Peyer's patch (tissue), 4 donors: ENCODE measurements at regions not wholly inside any gene's neighbourhood (a gene's known extent, or its start where the extent isn't known, plus 50 kb on each side); places are given as distances from the start of the nearest gene placed in this dataset.

Experiments used
- DNase-seq, 3 donors: peaks; one replicate each; pipeline ENCODE4 v3.0.0-alpha.2; 2017 to 2019
- H3K27ac ChIP-seq, 4 donors: fragments of 200-600 bp; sonication (generic); one replicate each; pipeline ENCODE4 v1.5.1; 2016 to 2019
- H3K27me3 ChIP-seq, 2 donors: fragments of 200-600 bp; sonication (generic); one replicate each; pipeline ENCODE4 v1.5.1; 2019
- H3K36me3 ChIP-seq, 3 donors: fragments of 200-600 bp; sonication (generic); one replicate each; pipeline ENCODE4 v1.5.1; 2016 to 2019
- H3K4me1 ChIP-seq, 4 donors: fragments of 200-600 bp; sonication (generic); one replicate each; pipeline ENCODE4 v1.5.1; 2016 to 2019
- H3K4me3 ChIP-seq, 4 donors: fragments of 200-600 bp; sonication (generic); 1 replicate in 3 of 4; 2 replicates in 1 of 4; pipeline ENCODE4 v1.5.1; 2016 to 2019; ENCODE audit warnings: mild to moderate bottlenecking in 1 of 4
- H3K9me3 ChIP-seq, 4 donors: fragments of 200-600 bp; sonication (generic); one replicate each; pipeline ENCODE4 v1.5.1; 2016 to 2019; ENCODE audit warnings: mild to moderate bottlenecking in 1 of 4
- CTCF ChIP-seq, 6 experiments: fragments of 450-650 bp in 4 of 6; fragments of 200-600 bp in 2 of 6; sonication (generic) in 1 of 6; IDR thresholded peaks; one replicate each; pipeline ENCODE4 v1.5.1; 2017 to 2019; ENCODE audit warnings: antibody characterized with exemption in 6 of 6, mild to moderate bottlenecking in 3 of 6, moderate library complexity in 1 of 6
- POLR2A ChIP-seq, 2 donors: fragments of 450-650 bp; IDR thresholded peaks; one replicate each; pipeline ENCODE4 v1.5.1; 2017; ENCODE audit warnings: antibody characterized with exemption in 2 of 2, mild to moderate bottlenecking in 2 of 2, moderate library complexity in 2 of 2

- Histone ChIP-seq H3K9me3 (no peaks in the 10 kb centered on the region), H3K4me3 (no peak overlapping the region), H3K4me1 (no peaks in the 10 kb centered on the region), H3K36me3 (no peaks in the 10 kb centered on the region), H3K27ac (no peak overlapping the region), H3K27me3 (no peaks in the 10 kb centered on the region)
- no peak for DNase-seq
- TF ChIP-seq CTCF (IDR thresholded peaks at IDR 0.05) (no peak), POLR2A (IDR thresholded peaks at IDR 0.05) (no peak)
Measured at GRCh38 chr14:30211326-30211725, 283.7 kb upstream of the PRKD1 start.

GRCh38 chr14:30214014-30214413 is 286.4 kb upstream of the PRKD1 start:
- Histone ChIP-seq H3K9me3 (no peaks in the 10 kb centered on the region), H3K4me3 (no peak overlapping the region), H3K36me3 (no peaks in the 10 kb centered on the region), H3K4me1 (no peaks in the 10 kb centered on the region), H3K27me3 (no peaks in the 10 kb centered on the region), H3K27ac (no peak overlapping the region)
- DNase-seq, result no peak
- TF ChIP-seq POLR2A (IDR thresholded peaks at IDR 0.05) (no peak), CTCF (IDR thresholded peaks at IDR 0.05) (no peak)

- DNase-seq, result no peak
Measured at GRCh38 chr14:30214461-30215090, 286.9 kb upstream of the PRKD1 start.

GRCh38 chr14:30218907-30219306 is 291.3 kb upstream of the PRKD1 start:
- TF ChIP-seq CTCF (IDR thresholded peaks at IDR 0.05) (no peak), POLR2A (IDR thresholded peaks at IDR 0.05) (no peak)
- no peaks in the 10 kb centered on the region for H3K4me1 ChIP-seq
- no peak overlapping the region for H3K4me3 ChIP-seq
- H3K27ac ChIP-seq, result no peak overlapping the region
- no peaks in the 10 kb centered on the region for H3K27me3 ChIP-seq
- H3K9me3 ChIP-seq, result no peaks in the 10 kb centered on the region
- no peak for DNase-seq
- no peaks in the 10 kb centered on the region for H3K36me3 ChIP-seq

More at GRCh38 chr14:30214461-30215090, 286.9 kb upstream of the PRKD1 start:
- Histone ChIP-seq H3K27me3 (no peaks in the 10 kb centered on the region), H3K4me1 (no peaks in the 10 kb centered on the region), H3K4me3 (no peak overlapping the region), H3K9me3 (no peaks in the 10 kb centered on the region), H3K36me3 (no peaks in the 10 kb centered on the region), H3K27ac (no peak overlapping the region)
- TF ChIP-seq POLR2A (IDR thresholded peaks at IDR 0.05), result no peak
- peak in 4 of 6 experiments; percentile 16 to 47 (median 44) for TF ChIP-seq CTCF (IDR thresholded peaks at IDR 0.05)

- H3K9me3 ChIP-seq, result no peaks in the 10 kb centered on the region
- no peaks in the 10 kb centered on the region for H3K36me3 ChIP-seq
- no peak overlapping the region for H3K4me3 ChIP-seq
- DNase-seq, result no peak
- H3K27me3 ChIP-seq, result no peaks in the 10 kb centered on the region
- TF ChIP-seq POLR2A (IDR thresholded peaks at IDR 0.05) (no peak), CTCF (IDR thresholded peaks at IDR 0.05) (no peak)
- H3K27ac ChIP-seq, result no peak overlapping the region
- H3K4me1 ChIP-seq, result no peaks in the 10 kb centered on the region
Measured at GRCh38 chr14:30221546-30221945, 293.9 kb upstream of the PRKD1 start.

GRCh38 chr14:30223385-30223785 is 295.7 kb upstream of the PRKD1 start:
- Histone ChIP-seq H3K4me1 (no peaks in the 10 kb centered on the region), H3K4me3 (no peak overlapping the region), H3K27ac (no peak overlapping the region), H3K9me3 (no peaks in the 10 kb centered on the region), H3K36me3 (no peaks in the 10 kb centered on the region), H3K27me3 (no peaks in the 10 kb centered on the region)
- DNase-seq, result peak in 1 of 3 donors; percentile 46
- TF ChIP-seq CTCF (IDR thresholded peaks at IDR 0.05), result no peak
- no peak for TF ChIP-seq POLR2A (IDR thresholded peaks at IDR 0.05)
